ENCODE measurements at regions not wholly inside any gene's neighbourhood (a gene's known extent, or its start where the extent isn't known, plus 50 kb on each side); places are given as distances from the start of the nearest gene placed in this dataset.

GRCh38 chr18:55738483-55739114 lies 150.6 kb upstream of the TCF4 start (continued):
- TF ChIP-seq HMGXB4 (CRISPR knock-in tag; IDR thresholded peaks at IDR 0.05; ENCODE audit: borderline replicate concordance) (no peak), GATA3 (IDR thresholded peaks at IDR 0.05; ENCODE audit: borderline replicate concordance) (no peak)

GRCh38 chr18:55737781-55738468 lies 149.9 kb upstream of the TCF4 start:
- no peak for FAIRE-seq
- CTCF ChIA-PET, result no interaction called here
- Histone ChIP-seq H3K4me3 (no peak overlapping the region), H3K9me3 (no peaks in the 10 kb centered on the region), H3K27ac (no peak overlapping the region), H3K4me1 (no peaks in the 10 kb centered on the region), H3K4me2 (no peak overlapping the region)
- 29% methylated on average over 1 of the region's 1 CpG for WGBS (ENCODE audit: missing lambda C conversion rate)
- no peak for DNase-seq (ENCODE audit: low read depth in 1 of 2, low spot score in 1 of 2)
- no peak for ATAC-seq
- TF ChIP-seq JUN (IDR thresholded peaks at IDR 0.05), result no peak
- TF ChIP-seq CHD4 (IDR thresholded peaks at IDR 0.05; ENCODE audit: borderline replicate concordance), result no peak
- TF ChIP-seq FOSL2 (IDR thresholded peaks at IDR 0.05), result no peak
- no peak for TF ChIP-seq FOSL2 (CRISPR knock-in tag; IDR thresholded peaks at IDR 0.05)
- TF ChIP-seq EHF (CRISPR knock-in tag; IDR thresholded peaks at IDR 0.05), result no peak
- TF ChIP-seq NFE2L2 (conservative IDR thresholded peaks at IDR 0.05; ENCODE audit: low read length), result no peak
- no peak for TF ChIP-seq PBX3 (IDR thresholded peaks at IDR 0.05)
- no peak for TF ChIP-seq CBX8 (IDR thresholded peaks at IDR 0.05)
- TF ChIP-seq JUNB (IDR thresholded peaks at IDR 0.05), result no peak
- no peak for TF ChIP-seq SMC3 (IDR thresholded peaks at IDR 0.05)
- TF ChIP-seq EHMT2 (IDR thresholded peaks at IDR 0.05; ENCODE audit: low read depth), result no peak
- no peak for TF ChIP-seq ESRRA (IDR thresholded peaks at IDR 0.05; ENCODE audit: borderline replicate concordance, low read length)
- TF ChIP-seq CBX2 (IDR thresholded peaks at IDR 0.05; ENCODE audit: borderline replicate concordance, low read depth), result no peak
- TF ChIP-seq PHF8 (IDR thresholded peaks at IDR 0.05; ENCODE audit: borderline replicate concordance, low read depth), result no peak
- TF ChIP-seq BHLHE40 (IDR thresholded peaks at IDR 0.05; ENCODE audit: low read depth, low read length), result no peak
- no peak for TF ChIP-seq HEYL (CRISPR knock-in tag; IDR thresholded peaks at IDR 0.05)
- TF ChIP-seq CHD2 (IDR thresholded peaks at IDR 0.05; ENCODE audit: low read length, partially characterized antibody), result no peak
- POLR2A ChIA-PET, result no interaction called here

GRCh38 chr18:55737266-55737665 lies 149.3 kb upstream of the TCF4 start:
- DNase-seq (ENCODE audit: low read depth in 1 of 2, low spot score in 1 of 2), result no peak
- ATAC-seq, result no peak
- POLR2A ChIA-PET, result no interaction called here
- no peak for FAIRE-seq
- no peak overlapping the region for H3K4me2 ChIP-seq
- no peak overlapping the region for H3K4me3 ChIP-seq
- CTCF ChIA-PET, result no interaction called here
- H3K9me3 ChIP-seq, result no peaks in the 10 kb centered on the region
- H3K27ac ChIP-seq, result no peak overlapping the region
- TF ChIP-seq RNF2 (IDR thresholded peaks at IDR 0.05; ENCODE audit: borderline replicate concordance, low read depth), result no peak
- no peak for TF ChIP-seq MYC (IDR thresholded peaks at IDR 0.05; ENCODE audit: borderline replicate concordance, low read length)
- TF ChIP-seq RCOR1 (IDR thresholded peaks at IDR 0.05; ENCODE audit: low read depth, low read length), result no peak
- no peak for TF ChIP-seq RARB (CRISPR knock-in tag; IDR thresholded peaks at IDR 0.05)
- TF ChIP-seq E2F6 (IDR thresholded peaks at IDR 0.05; ENCODE audit: borderline replicate concordance, low read depth), result no peak
- TF ChIP-seq EHF (CRISPR knock-in tag; IDR thresholded peaks at IDR 0.05), result no peak
- no peak for TF ChIP-seq HES2 (IDR thresholded peaks at IDR 0.05)
- TF ChIP-seq ZFP36 (IDR thresholded peaks at IDR 0.05; ENCODE audit: borderline replicate concordance, partially characterized antibody), result no peak
- no peak for TF ChIP-seq JUN (IDR thresholded peaks at IDR 0.05)
- TF ChIP-seq EP300 (IDR thresholded peaks at IDR 0.05), result no peak
- TF ChIP-seq ZC3H11A (IDR thresholded peaks at IDR 0.05), result no peak
- TF ChIP-seq ZSCAN20 (CRISPR knock-in tag; IDR thresholded peaks at IDR 0.05), result no peak
- TF ChIP-seq FOSL2 (IDR thresholded peaks at IDR 0.05), result no peak
- TF ChIP-seq FOSL2 (CRISPR knock-in tag; IDR thresholded peaks at IDR 0.05), result no peak
- TF ChIP-seq CHD2 (IDR thresholded peaks at IDR 0.05; ENCODE audit: low read length, partially characterized antibody), result no peak
- no peak for TF ChIP-seq HMGXB4 (CRISPR knock-in tag; IDR thresholded peaks at IDR 0.05; ENCODE audit: borderline replicate concordance)
- TF ChIP-seq POLR2A (IDR thresholded peaks at IDR 0.05; ENCODE audit: low read length), result no peak
- no peak for TF ChIP-seq SREBF2 (IDR thresholded peaks at IDR 0.05)
- TF ChIP-seq TFCP2L1 (CRISPR knock-in tag; IDR thresholded peaks at IDR 0.05), result no peak
- 65% methylated on average over 4 of the region's 4 CpGs for WGBS (ENCODE audit: missing lambda C conversion rate)
- H3K4me1 ChIP-seq, result no peaks in the 10 kb centered on the region
